GM19463 (cell line): ENCODE measurements at regions not wholly inside any gene's neighbourhood (a gene's known extent, or its start where the extent isn't known, plus 50 kb on each side); places are given as distances from the start of the nearest gene placed in this dataset.
"Not testable (repeated sequence)": the region's sequence is repeated elsewhere in the genome, so short reads cannot be mapped to it uniquely, and the experiment has no call there.

Experiments used
- ATAC-seq: cut with Tn5 transposase; IDR thresholded peaks from one replicate; pipeline ENCODE4 v1.9.1; 2021; ENCODE audit warnings: mild to moderate bottlenecking, moderate library complexity; ENCODE audit not compliant: unreplicated experiment

DNA sequence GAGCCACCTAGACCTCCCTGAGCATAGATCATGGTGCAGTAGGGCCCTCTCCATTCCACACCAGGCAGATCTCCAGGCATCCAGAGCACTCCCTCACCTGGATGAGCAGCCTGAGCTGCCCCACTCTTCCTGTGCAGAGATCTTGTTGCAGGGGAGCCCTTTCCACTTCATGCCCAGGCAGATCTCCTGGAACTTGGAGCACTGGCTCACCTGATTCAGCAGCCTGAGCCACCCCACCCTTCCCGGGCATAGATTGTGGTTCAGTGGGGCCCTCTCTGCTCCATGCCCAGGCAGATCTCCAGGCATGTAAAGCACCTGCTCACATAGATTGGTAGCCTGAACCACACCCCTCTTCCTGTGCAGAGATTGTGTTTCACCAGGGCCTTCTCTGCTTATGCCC is 78.0 kb downstream of the SEC16B start:
- ATAC-seq, result no peak

DNA sequence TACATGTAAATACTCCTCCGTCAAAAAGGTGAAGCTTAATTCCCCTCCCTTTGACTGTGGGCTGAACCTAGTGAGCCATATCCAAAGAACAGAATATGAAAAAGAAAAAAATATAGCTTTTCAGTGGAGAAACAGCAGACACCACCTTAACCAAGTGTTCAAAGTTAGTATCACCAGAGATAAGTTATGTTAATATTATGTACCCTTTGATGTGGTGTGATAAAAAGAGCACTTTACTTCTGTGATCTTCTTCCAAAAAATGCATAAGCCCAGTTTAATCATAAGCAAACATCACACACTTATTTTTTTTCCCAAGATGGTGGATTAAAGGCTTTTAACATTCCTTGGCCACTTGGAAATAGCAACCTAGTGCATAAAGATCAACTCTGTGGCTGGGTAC is 79.4 kb downstream of the SEC16B start:
- no peak for ATAC-seq

DNA sequence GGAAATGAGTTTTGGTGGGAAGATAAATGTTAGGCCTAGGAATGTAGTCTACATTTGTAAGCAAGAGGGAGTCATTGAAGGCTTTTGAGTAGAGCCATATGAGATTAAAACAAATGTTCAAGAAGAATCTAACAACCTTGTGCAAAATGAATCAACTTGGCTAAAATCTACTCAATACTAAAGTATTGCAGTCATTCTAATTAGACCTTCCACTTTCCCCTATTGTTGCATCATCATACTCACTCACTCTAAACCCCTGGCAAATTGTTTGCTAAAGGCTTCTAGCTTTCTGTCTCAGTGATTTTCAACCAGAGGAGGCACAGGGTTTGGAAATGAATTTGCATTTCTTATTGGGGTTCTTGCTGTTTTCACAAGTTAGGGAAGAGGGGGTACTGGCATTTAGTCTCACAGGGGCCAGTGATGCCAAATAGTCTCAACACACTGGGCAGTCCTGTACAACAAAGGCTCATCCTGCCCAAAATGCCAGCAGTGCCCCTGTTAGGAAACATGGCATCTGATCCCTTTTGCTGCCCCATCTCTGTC is 85.3 kb downstream of the SEC16B start:
- ATAC-seq, result no peak

DNA sequence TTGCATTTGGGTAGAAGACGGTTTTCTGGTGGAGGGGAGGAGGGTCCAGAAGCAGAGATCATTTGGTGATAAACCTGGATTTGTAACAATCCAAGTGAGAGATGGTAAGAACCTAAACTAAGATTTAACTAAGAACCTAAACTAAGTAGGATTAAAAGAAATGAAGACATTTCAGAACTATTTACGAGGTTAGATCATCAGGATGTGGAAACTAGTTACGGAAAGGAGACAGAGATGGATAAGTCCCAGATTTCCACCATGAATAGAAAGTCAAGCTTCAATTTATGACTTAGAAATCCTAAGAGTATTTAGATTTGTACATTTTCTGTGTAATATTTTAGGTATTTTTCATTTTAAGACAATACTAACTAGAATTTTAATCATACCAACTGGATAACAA is 86.3 kb downstream of the SEC16B start:
- ATAC-seq, result no peak

DNA sequence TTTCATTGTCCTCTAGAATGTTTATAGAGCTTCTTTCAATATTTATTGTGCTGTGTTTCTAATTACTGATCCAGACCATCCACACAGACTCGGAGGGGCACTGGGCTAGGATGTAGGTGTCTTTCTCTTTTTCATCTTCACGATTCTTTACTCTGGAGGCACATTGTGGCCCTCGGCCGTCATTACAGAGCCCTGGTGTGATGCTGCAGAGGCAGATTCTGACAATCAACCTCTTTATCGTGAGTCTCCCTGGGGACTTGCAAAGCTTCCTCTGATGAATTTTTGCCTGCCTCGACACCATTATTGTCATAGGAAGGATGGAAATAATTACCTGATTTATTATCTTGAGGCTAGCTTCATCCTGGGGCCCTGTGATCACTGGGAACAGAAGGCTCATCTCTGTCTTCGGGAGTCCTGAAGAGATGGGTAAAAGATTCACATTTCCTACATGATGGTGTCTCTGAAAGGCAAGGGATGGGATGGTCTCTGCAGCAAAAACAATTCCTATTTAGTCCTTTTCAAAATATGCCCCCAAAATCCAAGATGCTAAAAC is 89.4 kb downstream of the SEC16B start:
- no peak for ATAC-seq

DNA sequence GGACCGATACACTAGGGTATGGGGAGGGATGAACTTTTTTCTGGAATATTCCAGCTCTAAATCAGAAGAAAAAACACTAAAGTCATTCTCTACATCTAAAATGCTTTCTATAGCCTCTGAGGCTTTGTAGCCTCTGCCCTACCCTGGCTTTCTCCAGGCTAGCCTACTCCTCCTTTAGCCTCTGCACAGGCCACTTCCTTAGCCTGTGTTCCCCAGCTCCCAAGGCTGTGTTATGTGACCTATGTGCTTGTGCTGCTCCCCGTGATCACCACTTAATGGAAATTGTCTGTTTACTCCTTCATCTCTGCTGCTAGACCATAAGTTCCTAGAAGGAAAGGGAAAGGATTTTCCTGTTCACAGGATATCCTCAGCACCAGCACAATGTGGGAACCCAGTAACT is 92.8 kb downstream of the SEC16B start:
- no peak for ATAC-seq

DNA sequence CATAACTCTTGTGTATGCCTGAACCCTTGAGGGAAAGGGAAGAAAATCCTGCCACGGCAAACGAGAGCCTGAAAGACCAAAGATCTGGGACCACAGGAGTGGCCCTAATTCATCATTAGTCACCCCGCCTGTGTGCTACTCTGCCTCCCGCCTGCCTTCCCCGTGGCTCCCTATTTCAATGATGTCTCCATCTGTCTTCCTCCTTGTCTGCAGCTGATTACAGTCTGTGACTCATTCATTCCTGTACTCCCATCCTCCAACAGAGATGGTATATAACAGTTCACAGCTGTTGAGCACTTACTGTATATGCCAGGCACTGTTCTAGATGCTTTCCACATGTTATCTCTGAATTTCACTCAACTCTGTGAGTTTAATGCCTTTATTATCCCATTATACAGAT is 96.6 kb downstream of the SEC16B start:
- no peak for ATAC-seq

DNA sequence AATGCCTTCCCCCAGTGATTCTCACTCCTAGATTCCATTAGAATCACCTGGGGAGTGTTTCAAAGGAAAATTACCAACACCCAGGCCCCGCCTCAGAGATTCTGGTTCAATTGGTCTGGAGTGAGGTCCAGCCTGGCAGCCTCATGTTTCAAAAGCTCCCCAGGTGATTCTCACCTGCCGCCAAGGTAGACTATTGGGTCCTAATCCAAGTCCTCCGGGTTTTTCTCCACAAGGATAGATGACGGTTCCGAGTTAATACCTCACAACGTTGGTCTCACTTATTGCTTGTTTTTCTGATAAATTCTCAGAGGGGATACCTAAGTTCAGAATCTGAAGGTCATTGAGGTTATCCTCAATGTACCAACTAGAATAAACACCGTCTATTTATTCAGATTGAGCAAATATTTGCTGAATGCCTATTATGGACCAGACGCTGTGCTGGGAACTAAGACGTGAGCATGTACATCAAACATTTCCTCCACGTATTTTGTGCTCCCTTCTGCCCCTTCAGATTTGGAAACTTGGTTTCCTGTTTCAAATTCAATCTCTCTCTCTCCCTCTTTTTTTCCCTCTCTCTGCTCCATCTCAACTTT is 97.5 kb downstream of the SEC16B start:
- ATAC-seq, result no peak

DNA sequence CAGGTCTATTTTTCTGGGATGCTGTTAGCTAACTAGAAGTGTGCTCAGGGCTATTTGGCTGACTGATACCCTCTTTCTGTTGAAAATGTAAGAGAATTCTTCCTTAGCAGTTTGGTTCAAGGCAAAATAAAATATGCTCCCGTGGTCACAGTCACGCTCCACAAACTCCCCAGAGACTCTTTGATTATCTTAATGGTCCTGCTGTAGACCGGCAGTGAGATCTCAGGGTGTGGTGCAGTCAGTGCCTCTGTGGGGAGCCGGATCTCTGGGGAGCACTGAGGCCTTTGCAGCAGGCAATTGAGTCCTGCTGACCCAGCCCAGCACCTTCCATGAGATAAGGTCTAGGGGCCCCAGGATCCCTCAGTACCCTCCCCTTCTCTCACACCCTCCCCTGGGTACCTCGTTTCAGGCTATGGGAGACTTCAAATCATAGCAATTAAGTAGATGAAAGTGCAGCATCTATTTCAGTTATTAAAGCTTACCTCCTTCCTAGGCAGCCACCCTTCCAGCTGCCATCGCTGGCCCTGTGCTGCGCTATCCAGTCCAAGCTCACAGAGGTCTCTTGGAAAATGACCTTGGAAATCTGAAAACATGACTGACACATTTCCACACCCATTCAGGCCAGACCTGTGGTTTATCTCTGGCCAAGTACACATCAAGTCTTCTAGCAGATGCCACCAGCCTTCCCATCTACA is 98.1 kb downstream of the SEC16B start:
- no peak for ATAC-seq

DNA sequence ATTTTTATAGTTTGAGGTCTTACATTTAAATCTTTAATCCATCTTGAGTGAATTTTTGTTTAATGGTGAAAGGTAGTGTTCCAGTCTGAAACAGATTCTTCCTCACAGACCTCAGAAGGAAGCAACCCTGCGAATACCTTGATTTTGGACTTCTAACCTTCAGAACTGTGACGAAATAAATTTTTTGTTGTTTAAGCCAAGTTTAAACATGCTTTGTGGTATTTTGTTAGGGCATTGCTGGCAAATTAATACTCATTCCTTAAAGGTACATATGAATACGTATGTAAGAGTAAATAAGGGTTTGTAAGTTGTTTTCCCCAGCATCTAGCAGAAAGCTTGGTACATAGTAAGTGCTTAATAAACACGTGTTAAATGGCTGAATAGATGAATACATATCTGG is 100.3 kb downstream of the SEC16B start:
- no peak for ATAC-seq

DNA sequence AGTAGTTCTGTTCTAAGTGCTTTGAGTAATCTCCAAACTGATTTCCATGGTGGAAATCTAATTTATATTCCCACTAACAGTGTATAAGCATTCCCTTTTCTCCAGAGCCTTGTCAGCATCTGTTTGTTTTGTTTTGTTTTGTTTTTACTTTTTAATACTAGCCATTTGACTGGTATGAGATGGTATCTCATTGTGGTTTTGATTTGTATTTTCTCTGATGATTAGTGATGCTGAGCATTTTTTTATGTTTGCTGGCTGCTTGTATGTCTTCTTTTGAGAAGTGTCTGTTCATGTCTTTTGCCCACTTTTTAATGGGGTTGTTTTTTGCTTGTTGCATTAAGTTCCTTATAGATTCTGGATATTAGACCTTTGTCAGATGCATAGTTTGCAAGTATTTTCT is 100.8 kb downstream of the SEC16B start:
- not testable (repeated sequence) for ATAC-seq

DNA sequence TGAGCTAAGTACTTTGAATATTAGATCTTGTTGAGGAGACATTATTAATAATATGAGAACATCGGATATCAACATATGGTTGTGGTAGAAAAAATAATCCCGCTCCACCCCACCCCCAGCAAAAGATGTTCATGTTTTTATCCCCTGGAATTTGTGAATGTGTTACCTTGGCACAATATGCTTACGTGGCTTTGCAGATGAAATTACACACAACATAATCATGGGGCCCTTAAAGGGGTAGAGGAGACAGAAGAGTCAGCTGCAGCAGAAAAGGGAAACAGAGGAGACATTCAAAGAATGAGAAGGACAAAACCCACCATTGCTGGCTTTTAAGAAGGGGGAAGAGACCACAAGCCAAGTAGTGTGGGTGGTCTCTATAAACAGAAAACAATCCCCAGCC is 104.1 kb downstream of the SEC16B start:
- ATAC-seq, result no peak

DNA sequence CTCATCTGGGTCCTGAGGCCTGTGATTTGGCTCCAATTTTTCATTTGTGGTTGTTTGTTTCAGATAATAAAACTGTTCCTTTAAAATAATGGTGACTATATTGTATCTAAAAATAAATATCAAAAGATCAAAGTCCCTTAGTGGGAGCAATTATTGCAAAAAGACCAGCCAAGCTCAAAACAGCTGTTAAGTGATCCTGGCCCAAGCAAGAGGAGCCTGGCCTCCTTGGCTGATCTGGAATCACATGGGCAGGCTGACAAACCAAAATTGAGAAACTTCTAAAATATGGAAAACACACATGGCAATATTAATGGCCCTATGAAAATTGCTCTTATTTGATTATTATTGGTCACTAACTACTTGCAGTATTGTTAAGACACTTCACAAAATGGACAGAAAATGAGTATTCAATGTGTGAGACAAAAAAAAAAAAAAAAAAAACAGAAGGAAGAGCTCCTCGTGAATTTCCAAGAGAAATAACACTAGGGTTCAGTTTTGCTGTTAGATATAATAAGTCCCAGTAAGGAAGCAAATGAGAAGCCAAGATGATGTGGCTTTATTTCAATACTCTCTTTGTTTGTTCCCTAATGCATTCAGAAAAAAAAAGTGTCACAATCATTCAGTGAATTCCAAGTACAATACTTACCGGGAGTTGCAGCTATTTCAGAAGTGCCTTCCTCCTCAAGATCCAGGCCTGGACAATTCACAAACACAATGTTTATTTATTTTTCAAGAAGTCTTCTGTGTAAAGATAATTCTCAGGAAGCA is 105.1 kb downstream of the SEC16B start:
- ATAC-seq, result no peak

DNA sequence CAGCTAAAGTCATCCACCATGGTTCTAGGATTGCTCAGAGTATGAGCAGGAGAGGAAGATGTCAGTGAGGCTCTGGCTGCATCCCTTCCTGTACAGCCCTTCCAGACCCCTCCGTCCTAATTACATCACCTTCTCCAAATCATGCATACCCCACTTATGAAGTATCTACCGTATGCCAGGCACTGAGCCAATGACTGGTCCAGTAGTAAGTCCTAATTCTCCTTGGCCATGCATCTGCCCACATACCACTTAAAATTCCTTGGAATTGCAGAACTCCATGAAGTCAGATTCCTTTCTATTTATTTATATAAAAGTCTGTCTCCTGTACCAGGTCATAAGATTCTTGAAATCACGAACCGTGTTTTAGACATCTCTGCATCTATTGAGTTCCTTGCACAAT is 106.1 kb downstream of the SEC16B start:
- ATAC-seq, result no peak

DNA sequence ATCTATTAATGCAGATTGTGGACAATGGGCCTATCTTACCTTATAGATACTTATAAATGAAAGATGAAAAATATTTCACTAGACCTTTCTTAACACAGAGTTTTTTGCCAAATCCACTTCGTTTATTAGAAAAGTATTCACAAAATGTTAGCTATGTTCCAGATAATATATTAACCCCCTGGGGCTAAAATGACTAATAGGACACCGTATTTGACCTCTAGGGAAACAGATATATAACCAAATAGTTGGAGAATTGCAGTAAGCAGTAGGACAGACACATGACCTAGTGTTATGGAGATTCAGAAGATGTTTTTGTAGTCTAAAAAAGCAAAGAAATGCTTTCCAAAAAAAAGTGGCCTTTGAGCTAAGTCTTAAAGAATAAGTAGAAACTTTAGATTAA is 106.9 kb downstream of the SEC16B start:
- no peak for ATAC-seq

DNA sequence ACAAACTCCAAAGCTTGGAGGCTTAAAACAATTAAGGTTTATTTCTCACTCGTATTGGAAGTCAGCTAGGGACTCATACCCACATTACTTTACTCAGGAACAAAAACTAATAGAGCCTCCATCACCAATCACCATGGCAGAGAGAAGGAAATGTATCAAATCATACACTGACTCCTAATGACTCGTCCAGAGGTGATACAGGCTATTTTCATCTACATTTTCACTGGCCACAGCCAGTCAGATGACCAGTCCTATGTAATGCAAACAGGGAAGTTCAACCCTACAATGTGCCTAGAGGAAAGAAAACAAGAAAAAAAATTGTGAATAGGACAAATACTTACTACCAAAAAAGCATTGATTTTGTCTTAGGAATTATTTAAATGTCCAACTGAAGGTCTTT is 110.3 kb downstream of the SEC16B start:
- no peak for ATAC-seq

DNA sequence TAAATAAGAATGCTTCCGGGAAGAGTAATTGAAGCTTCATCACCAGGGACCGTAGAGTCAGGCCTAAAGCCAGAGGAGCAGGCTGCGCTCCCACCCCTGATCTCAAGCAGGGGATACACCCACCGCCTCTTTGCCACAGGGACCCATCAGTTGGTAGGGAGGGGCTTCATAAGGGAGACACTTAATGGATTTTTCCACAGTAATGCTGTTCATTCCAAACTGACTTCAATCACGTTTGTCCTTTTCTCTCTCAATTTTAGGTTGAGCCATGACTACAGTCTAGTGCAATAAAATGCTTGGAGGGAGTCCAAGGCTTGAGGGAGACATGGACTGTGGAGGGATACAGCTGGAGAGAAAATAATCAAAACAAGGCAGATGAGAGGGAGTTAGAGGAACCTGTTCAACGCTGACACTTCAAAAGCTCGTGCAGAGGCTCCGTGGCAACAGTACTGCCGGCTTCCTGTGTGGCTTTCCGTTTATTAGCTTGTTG is 111.5 kb downstream of the SEC16B start:
- ATAC-seq, result no peak

DNA sequence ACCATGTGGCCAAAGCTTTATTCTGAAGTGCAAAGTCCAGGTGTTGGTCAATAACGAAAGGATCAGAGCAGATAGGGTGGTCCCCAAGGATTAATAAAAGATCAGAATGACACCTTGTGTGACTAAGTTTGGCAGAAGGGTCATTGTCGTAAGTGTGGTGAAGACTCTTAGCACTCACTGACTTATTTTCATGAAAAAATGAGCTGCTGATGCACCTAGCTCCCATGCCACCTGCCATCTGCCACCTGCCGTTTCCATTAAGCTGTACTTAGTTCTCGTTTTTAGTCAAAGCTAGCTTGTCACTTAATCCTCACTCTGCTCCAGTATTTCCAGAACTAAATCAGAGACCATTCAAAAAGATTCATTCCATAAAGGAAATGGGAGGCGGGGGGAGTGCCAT is 112.6 kb downstream of the SEC16B start:
- ATAC-seq, result peak; percentile 54

DNA sequence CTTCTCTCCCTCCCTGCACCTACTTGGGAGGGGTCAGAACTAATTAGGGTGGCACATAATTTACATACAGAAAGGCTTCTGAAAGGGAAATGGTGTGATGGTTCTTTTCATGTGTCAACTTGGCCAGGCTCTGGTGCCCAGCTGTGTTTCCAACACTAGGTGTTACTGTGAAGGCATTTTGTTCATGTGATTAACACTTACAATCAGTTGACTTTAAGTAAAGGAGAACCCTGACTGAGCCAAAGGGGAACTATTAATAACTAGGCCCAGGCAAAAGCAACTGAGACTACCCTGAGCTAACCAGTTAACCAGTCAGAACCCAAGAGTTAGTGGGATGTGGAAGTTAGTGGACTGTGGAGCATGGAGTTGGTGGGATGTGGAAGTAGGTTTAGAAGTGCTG is 114.9 kb downstream of the SEC16B start:
- ATAC-seq, result no peak

DNA sequence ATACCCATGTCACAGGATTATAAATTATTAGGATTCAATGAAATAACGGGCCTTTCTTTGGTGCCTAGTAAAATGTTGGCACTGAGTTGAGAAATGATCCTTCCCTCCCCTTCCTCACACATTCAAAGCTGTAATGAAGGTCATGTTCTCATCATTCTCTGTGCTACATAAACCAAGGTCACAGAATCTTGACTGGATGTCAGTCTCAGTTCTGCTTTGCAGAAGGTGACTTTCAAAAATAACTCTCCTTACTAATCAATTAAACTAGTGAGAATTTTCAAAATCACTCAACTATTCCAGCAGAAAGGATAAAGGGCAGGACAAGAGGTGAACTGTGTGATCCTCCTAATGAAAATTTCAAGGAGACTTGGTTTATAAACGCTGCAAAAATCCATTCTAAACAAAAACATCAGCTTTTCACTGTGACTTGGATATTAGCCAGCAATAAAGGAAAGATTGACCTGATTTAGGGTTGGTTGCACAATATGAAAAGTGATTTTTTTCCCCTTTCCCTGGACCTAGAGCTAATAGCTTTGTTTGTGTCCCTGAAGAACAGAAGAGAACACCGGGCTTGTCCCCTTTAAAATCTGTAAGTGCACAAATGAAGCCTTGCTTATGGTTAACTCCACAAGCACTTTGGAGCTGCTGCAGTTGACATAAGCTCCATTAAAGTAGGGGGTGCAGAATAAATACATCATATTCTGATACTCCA is 120.1 kb downstream of the SEC16B start:
- no peak for ATAC-seq

DNA sequence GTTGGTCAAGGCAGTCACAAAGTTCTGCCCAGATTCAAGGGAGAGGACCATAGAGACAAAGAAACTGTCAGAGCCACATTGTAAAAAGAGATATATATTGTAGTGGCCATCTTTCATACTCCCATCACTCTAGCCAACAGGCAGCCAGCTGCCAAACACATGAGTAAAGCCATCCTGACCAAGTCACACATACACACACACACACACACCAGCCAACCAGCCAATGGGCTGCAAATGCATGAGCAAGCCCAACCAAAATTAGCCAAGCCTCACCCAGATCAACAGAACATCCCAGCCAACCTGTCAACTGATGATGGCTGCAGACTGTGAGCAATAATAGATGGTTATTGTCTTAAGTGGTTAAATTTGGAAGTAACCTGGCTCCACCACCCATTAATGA is 120.7 kb downstream of the SEC16B start:
- ATAC-seq, result no peak
